ACC112 (cell line): ENCODE measurements at regions not wholly inside any gene's neighbourhood (a gene's known extent, or its start where the extent isn't known, plus 50 kb on each side); places are given as distances from the start of the nearest gene placed in this dataset.
"Not testable (repeated sequence)": the region's sequence is repeated elsewhere in the genome, so short reads cannot be mapped to it uniquely, and the experiment has no call there.

Experiments
- H2AFZ ChIP-seq: fragments of 200-600 bp; sonication (generic); one replicate; pipeline ENCODE4 v1.6.0; 2017; ENCODE audit warnings: antibody characterized with exemption, low read length; ENCODE audit not compliant: unreplicated experiment
- H3K27ac ChIP-seq: fragments of 200-600 bp; sonication (generic); 2 replicates; pipeline ENCODE4 v1.5.1; 2014; ENCODE audit warnings: low read depth, mild to moderate bottlenecking, antibody characterized with exemption, low read length, moderate library complexity
- H3K27me3 ChIP-seq: fragments of 200-600 bp; sonication (generic); 2 replicates; pipeline ENCODE4 v1.6.1; 2014; ENCODE audit warnings: mild to moderate bottlenecking, antibody characterized with exemption, low read length, moderate library complexity, mixed read lengths; ENCODE audit not compliant: insufficient read depth
- H3K36me3 ChIP-seq: fragments of 200-600 bp; sonication (generic); 2 replicates; pipeline ENCODE4 v1.6.1; 2016; ENCODE audit warnings: mild to moderate bottlenecking, antibody characterized with exemption, low read length, moderate library complexity, mixed read lengths; ENCODE audit not compliant: insufficient read depth
- H3K4me1 ChIP-seq: fragments of 200-600 bp; sonication (generic); one replicate; pipeline ENCODE4 v1.6.1; 2016; ENCODE audit warnings: low read length, mixed read lengths; ENCODE audit not compliant: insufficient read depth, unreplicated experiment, control insufficient read depth
- H3K4me3 ChIP-seq: fragments of 200-600 bp; sonication (generic); 2 replicates; pipeline ENCODE4 v1.5.1; 2014; ENCODE audit warnings: mild to moderate bottlenecking, low read depth, low read length
- H3K79me2 ChIP-seq: fragments of 200-600 bp; sonication (generic); one replicate; pipeline ENCODE4 v1.6.0; 2016; ENCODE audit warnings: low read length; ENCODE audit not compliant: control insufficient read depth, unreplicated experiment, insufficient read depth

DNA sequence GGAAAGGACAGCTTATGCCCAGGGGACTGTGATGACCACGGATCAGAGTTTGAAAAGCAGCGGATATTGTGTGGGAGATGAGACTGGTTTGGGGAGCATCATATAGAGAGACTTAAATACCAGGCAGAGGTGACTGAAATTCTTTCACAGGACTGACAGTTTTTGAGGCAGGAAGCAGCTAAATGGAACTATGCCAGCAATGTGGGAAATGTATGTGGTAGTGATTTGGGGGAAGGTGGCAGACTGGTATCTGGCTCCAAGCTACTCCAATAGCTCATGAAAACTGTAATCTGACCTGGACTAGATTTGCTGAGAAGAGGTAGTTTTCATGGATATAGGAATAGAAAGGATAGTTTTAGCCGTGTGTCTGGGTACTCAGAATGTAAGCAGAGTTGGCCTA, 592.6 kb downstream of the REEP3 start:
- H3K27ac ChIP-seq: no peak overlapping the region
- H3K4me1 ChIP-seq: no peaks in the 10 kb centered on the region
- H3K36me3 ChIP-seq: no peaks in the 10 kb centered on the region
- no peak overlapping the region for H3K4me3 ChIP-seq
- H3K79me2 ChIP-seq: no peaks in the 10 kb centered on the region
- no peak overlapping the region for H2AFZ ChIP-seq
- no peaks in the 10 kb centered on the region for H3K27me3 ChIP-seq

GRCh38 chr10:64115471-64115870, 594.3 kb downstream of the REEP3 start:
- H3K27ac ChIP-seq: no peak overlapping the region
- no peaks in the 10 kb centered on the region for H3K36me3 ChIP-seq
- no peak overlapping the region for H2AFZ ChIP-seq
- H3K4me3 ChIP-seq: no peak overlapping the region
- H3K79me2 ChIP-seq: no peaks in the 10 kb centered on the region
- H3K27me3 ChIP-seq: no peaks in the 10 kb centered on the region
- H3K4me1 ChIP-seq: no peaks in the 10 kb centered on the region

DNA sequence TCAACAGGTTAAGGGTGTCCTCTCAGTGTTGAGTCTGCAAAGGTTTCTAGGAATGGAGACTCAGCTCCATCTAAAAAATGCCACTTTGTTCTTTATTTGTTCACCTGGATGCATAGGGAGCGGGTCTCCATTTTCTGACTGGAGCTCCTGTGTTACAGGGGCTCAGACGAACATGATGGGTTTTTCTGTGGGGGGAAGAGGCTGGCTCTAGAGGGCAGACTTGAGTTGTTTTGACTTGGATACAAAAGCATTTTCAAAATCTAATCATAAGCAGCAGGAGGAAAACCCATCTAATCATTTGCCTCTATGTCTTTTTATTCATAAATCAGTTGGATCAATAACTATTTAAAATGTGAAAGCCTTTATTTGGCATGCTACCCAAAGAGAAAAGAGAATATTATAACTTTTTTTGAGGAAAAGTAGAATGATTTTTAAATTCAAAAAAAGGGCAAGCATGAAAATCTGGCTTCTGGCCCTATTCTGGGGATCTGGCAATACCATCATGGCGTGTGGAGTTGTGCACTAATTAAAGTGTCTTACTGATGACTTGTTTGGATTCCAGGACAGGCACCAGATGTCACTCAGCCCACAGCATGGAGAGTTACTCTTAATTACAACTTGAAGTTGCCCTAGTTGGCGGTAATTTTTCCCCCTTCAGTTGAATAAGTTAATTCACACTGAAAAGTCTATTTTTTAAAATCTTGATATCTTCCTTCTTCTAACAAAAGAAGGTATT, 594.9 kb downstream of the REEP3 start:
- Histone ChIP-seq H3K4me1 (no peaks in the 10 kb centered on the region), H3K36me3 (no peaks in the 10 kb centered on the region), H2AFZ (no peak overlapping the region), H3K79me2 (no peaks in the 10 kb centered on the region), H3K4me3 (no peak overlapping the region), H3K27me3 (no peaks in the 10 kb centered on the region), H3K27ac (no peak overlapping the region)

GRCh38 chr10:64116707-64117106, 595.5 kb downstream of the REEP3 start:
- H3K36me3 ChIP-seq: no peaks in the 10 kb centered on the region
- H3K79me2 ChIP-seq: no peaks in the 10 kb centered on the region
- no peaks in the 10 kb centered on the region for H3K27me3 ChIP-seq
- H3K4me1 ChIP-seq: no peaks in the 10 kb centered on the region
- no peak overlapping the region for H3K4me3 ChIP-seq
- H2AFZ ChIP-seq: no peak overlapping the region
- H3K27ac ChIP-seq: no peak overlapping the region

- Histone ChIP-seq H3K4me1 (no peaks in the 10 kb centered on the region), H3K4me3 (no peak overlapping the region), H3K27ac (no peak overlapping the region), H3K36me3 (no peaks in the 10 kb centered on the region), H3K79me2 (no peaks in the 10 kb centered on the region), H2AFZ (no peak overlapping the region), H3K27me3 (no peaks in the 10 kb centered on the region)
Measured at GRCh38 chr10:64118736-64119135, 597.5 kb downstream of the REEP3 start.

GRCh38 chr10:64120301-64120980, 599.2 kb downstream of the REEP3 start:
- H2AFZ ChIP-seq, H3K27ac ChIP-seq, H3K27me3 ChIP-seq, H3K4me1 ChIP-seq, H3K36me3 ChIP-seq, H3K4me3 ChIP-seq, H3K79me2 ChIP-seq: not testable (repeated sequence)

DNA sequence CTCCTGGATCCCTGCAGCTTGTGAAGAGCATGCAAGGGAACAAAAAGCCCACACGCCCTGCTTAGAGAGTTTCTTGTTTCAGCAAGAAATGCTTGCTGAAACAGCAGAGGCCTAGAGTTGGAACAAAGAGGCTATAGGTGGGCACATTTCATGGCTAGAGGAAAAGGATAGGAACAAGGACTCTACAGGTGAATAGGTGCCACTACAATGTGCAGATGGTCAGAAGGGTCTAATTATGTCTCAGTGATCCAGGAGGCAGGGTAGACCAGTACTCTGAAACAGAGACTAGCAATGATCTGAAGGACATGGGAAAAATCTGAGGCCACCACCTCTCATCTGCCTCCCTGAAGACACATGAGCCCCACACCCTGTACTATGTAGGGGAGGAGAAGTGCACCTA, 609.0 kb downstream of the REEP3 start:
- H3K79me2 ChIP-seq: no peaks in the 10 kb centered on the region
- H2AFZ ChIP-seq: no peak overlapping the region
- H3K27ac ChIP-seq: no peak overlapping the region
- H3K4me1 ChIP-seq: no peaks in the 10 kb centered on the region
- no peaks in the 10 kb centered on the region for H3K27me3 ChIP-seq
- no peak overlapping the region for H3K4me3 ChIP-seq
- no peaks in the 10 kb centered on the region for H3K36me3 ChIP-seq

- Histone ChIP-seq H3K4me1 (no peaks in the 10 kb centered on the region), H3K4me3 (no peak overlapping the region), H3K79me2 (no peaks in the 10 kb centered on the region), H2AFZ (no peak overlapping the region), H3K27ac (no peak overlapping the region), H3K36me3 (no peaks in the 10 kb centered on the region), H3K27me3 (no peaks in the 10 kb centered on the region)
Measured at GRCh38 chr10:64134676-64135075, 613.5 kb downstream of the REEP3 start.

- Histone ChIP-seq H3K4me1 (no peaks in the 10 kb centered on the region), H3K27ac (no peak overlapping the region), H3K27me3 (no peaks in the 10 kb centered on the region), H3K79me2 (no peaks in the 10 kb centered on the region), H2AFZ (no peak overlapping the region), H3K36me3 (no peaks in the 10 kb centered on the region), H3K4me3 (no peak overlapping the region)
Measured at GRCh38 chr10:64142395-64142794, 621.2 kb downstream of the REEP3 start.

- Histone ChIP-seq H3K4me3 (no peak overlapping the region), H2AFZ (no peak overlapping the region), H3K79me2 (no peaks in the 10 kb centered on the region)
Measured at GRCh38 chr10:64148607-64149006, 627.4 kb downstream of the REEP3 start.

DNA sequence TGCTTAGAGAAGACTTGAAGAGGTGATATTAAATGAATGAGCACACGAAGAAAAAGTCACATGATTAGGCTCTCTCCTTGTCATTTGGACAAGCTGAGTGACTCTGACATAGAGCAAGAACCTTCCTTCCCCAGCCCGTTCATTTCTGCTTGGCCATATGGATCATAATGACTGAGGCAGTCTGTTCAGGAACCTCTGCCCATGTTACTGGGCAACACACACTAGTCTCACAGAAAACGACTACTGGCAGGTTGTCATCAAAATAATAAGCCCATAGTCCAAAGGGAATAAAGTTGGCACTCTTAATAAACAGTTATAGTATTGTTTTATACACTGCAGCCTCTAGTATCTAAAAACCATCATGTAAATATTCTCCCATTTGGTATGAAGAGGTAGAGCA, 635.0 kb downstream of the REEP3 start:
- Histone ChIP-seq H3K79me2 (no peaks in the 10 kb centered on the region), H3K4me1 (no peaks in the 10 kb centered on the region), H2AFZ (no peak overlapping the region), H3K27ac (no peak overlapping the region), H3K27me3 (no peaks in the 10 kb centered on the region), H3K36me3 (no peaks in the 10 kb centered on the region), H3K4me3 (no peak overlapping the region)

More at GRCh38 chr10:64148607-64149006, 627.4 kb downstream of the REEP3 start:
- H3K27me3 ChIP-seq: no peaks in the 10 kb centered on the region
- no peaks in the 10 kb centered on the region for H3K36me3 ChIP-seq
- no peaks in the 10 kb centered on the region for H3K4me1 ChIP-seq
- no peak overlapping the region for H3K27ac ChIP-seq
